Prostate gland (tissue), 2 donors: ENCODE measurements at regions not wholly inside any gene's neighbourhood (a gene's known extent, or its start where the extent isn't known, plus 50 kb on each side); places are given as distances from the start of the nearest gene placed in this dataset.

Source experiments
- DNase-seq: peaks from one replicate; pipeline ENCODE4 v3.0.0-alpha.2; 2019; ENCODE audit warnings: low spot score
- H3K27ac ChIP-seq, 2 donors: fragments of 200-600 bp; sonication (generic); 2 replicates each; pipeline ENCODE4 v1.5.1; 2017 to 2019
- H3K27me3 ChIP-seq: fragments of 200-600 bp; sonication (generic); replicated peaks from 2 replicates; pipeline ENCODE4 v1.5.1; 2019; ENCODE audit not compliant: insufficient read depth
- H3K36me3 ChIP-seq, 2 donors: fragments of 200-600 bp; sonication (generic); 1 replicate in 1 of 2; 2 replicates in 1 of 2; pipeline versions ENCODE4 v1.5.1 to v1.8.1; 2017 to 2019
- H3K4me1 ChIP-seq: fragments of 200-600 bp; sonication (generic); replicated peaks from 2 replicates; pipeline ENCODE4 v1.5.1; 2019
- H3K4me3 ChIP-seq, 2 donors: fragments of 200-600 bp; sonication (generic); 2 replicates each; pipeline ENCODE4 v1.5.1; 2017 to 2019
- H3K9me3 ChIP-seq: fragments of 200-600 bp; sonication (generic); 2 replicates; pipeline ENCODE4 v1.5.1; 2017
- CTCF ChIP-seq, 4 experiments: fragments of 200-600 bp in 2 of 4; fragments of 450-650 bp in 2 of 4; sonication (generic) in 2 of 4; IDR thresholded peaks; 1 replicate in 3 of 4; 2 replicates in 1 of 4; pipeline ENCODE4 v1.5.1; 2016 to 2019; ENCODE audit warnings: antibody characterized with exemption in 4 of 4, mild to moderate bottlenecking in 2 of 4, moderate library complexity in 2 of 4
- POLR2A ChIP-seq: fragments of 450-650 bp; IDR thresholded peaks from one replicate; pipeline ENCODE4 v1.6.1; 2016; ENCODE audit warnings: antibody characterized with exemption, mild to moderate bottlenecking
- POLR2AphosphoS5 ChIP-seq: sonication (generic); formaldehyde crosslinking; IDR thresholded peaks from one replicate; pipeline ENCODE4 v1.6.1; 2017; ENCODE audit warnings: antibody characterized with exemption
- WGBS: methylation state at CpG from one replicate; pipeline ENCODE4 v1.1.5; 2018; 5-methylcytosine and 5-hydroxymethylcytosine counted together
- intact Hi-C: fragments of 100-400 bp; cut with DNase I; formaldehyde crosslinking; loops from one replicate; pipeline ENCODE4 v1.14.2; 2022

- Histone ChIP-seq H3K27ac (no peak overlapping the region), H3K27me3 (no peaks in the 10 kb centered on the region), H3K4me1 (no peaks in the 10 kb centered on the region), H3K9me3 (no peaks in the 10 kb centered on the region), H3K4me3 (no peak overlapping the region), H3K36me3 (no peaks in the 10 kb centered on the region)
- intact Hi-C loops, result no loop called here
- DNase-seq, result no peak
- TF ChIP-seq CTCF (IDR thresholded peaks at IDR 0.05), result no peak
- TF ChIP-seq POLR2AphosphoS5, result no peak
- no peak for TF ChIP-seq POLR2A
- WGBS, result 100% methylated on average over 1 of the region's 1 CpG
These were observed 512.9 kb upstream of the AGTR1 start for GRCh38 chr3:148184798-148185197.

GRCh38 chr3:148186881-148187280 is 510.8 kb upstream of the AGTR1 start:
- Histone ChIP-seq H3K4me1 (no peaks in the 10 kb centered on the region), H3K27ac (no peak overlapping the region), H3K27me3 (no peaks in the 10 kb centered on the region), H3K36me3 (no peaks in the 10 kb centered on the region), H3K4me3 (no peak overlapping the region), H3K9me3 (no peaks in the 10 kb centered on the region)
- no peak for DNase-seq
- 75% methylated on average over 2 of the region's 2 CpGs for WGBS
- intact Hi-C loops, result no loop called here
- TF ChIP-seq POLR2AphosphoS5 (no peak), POLR2A (no peak), CTCF (IDR thresholded peaks at IDR 0.05) (no peak)

DNA sequence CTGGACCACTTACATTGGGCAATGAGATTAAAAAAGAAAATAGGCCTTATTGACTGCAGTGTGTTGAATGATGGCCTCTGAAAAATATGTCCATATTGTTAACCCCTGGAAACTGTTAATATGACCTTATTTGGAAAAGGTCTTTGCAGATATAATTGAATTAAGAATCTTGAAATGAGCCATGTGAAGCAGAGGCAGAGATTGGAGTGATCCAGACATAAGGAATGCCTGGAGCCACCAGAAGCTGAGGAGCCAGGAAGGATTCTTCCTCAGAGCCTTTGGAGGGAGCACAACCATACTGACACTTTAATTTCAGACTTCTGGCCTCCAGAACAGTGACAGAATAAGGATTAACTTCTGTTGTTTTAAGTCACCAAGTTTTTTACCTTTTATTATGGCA is 510.4 kb upstream of the AGTR1 start:
- H3K36me3 ChIP-seq, result no peaks in the 10 kb centered on the region
- no peaks in the 10 kb centered on the region for H3K4me1 ChIP-seq
- H3K27me3 ChIP-seq, result no peaks in the 10 kb centered on the region
- no peak overlapping the region for H3K27ac ChIP-seq
- H3K4me3 ChIP-seq, result no peak overlapping the region
- intact Hi-C loops, result no loop called here
- no peak for TF ChIP-seq POLR2A
- TF ChIP-seq CTCF (IDR thresholded peaks at IDR 0.05), result no peak
- TF ChIP-seq POLR2AphosphoS5, result no peak
- no peak for DNase-seq
- no peaks in the 10 kb centered on the region for H3K9me3 ChIP-seq

DNA sequence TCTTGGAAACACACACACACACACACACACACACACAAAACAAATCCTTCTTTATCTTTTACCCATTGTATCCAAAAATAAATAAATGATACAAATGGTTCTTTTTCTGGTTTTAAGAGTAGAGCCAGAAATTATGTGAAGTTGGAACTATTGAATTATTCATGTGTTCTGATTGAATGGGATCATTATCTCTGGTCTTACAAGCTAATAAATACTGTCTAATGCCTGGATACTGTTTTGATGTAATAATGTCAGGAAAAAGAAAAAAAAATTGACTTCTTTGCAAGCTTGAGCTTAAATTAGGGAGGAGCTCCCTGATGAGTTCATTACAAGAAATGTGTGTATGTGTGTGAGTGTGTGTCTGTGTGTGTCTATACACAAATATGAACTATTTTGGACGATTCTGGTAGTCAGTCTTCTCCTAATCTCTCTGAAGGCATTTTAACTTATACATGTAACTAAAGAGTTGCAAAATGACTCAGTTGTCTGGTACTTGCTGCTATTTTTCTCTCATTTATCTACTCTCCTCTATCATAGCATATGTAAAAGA is 507.2 kb upstream of the AGTR1 start:
- Histone ChIP-seq H3K36me3 (no peaks in the 10 kb centered on the region), H3K4me3 (no peak overlapping the region), H3K4me1 (no peaks in the 10 kb centered on the region), H3K9me3 (no peaks in the 10 kb centered on the region), H3K27me3 (no peaks in the 10 kb centered on the region), H3K27ac (no peak overlapping the region)
- 67% methylated on average over 1 of the region's 1 CpG for WGBS
- intact Hi-C loops, result no loop called here
- no peak for DNase-seq
- TF ChIP-seq POLR2AphosphoS5, result no peak
- no peak for TF ChIP-seq CTCF (IDR thresholded peaks at IDR 0.05)
- TF ChIP-seq POLR2A, result no peak

DNA sequence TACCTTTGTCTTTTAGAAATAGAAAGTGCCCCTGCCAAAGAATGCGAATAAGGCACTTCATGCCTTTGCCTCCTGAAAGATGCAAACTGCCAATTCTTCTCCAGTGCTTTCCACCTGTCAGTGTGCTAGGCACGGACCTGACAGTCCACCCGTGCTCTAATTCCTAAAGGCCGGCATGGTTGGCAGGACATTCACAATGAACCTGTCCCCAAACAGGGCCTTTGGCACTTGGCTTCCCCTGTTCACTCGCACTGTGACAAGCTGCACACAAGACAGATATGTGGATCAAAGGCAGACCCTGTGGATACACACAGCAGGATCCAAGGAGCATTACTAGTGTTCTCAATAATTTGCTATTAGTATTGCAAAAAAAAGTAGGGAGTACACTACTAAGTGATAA is 505.7 kb upstream of the AGTR1 start:
- no peaks in the 10 kb centered on the region for H3K27me3 ChIP-seq

More for the DNA sequence above, 505.7 kb upstream of the AGTR1 start:
- intact Hi-C loops, result no loop called here
- WGBS, result 83% methylated on average over 5 of the region's 5 CpGs
- H3K9me3 ChIP-seq, result no peaks in the 10 kb centered on the region
- H3K4me3 ChIP-seq, result no peak overlapping the region
- TF ChIP-seq POLR2A (no peak), CTCF (IDR thresholded peaks at IDR 0.05) (no peak), POLR2AphosphoS5 (no peak)
- H3K4me1 ChIP-seq, result no peaks in the 10 kb centered on the region
- no peaks in the 10 kb centered on the region for H3K36me3 ChIP-seq
- DNase-seq, result no peak
- H3K27ac ChIP-seq, result no peak overlapping the region
